Liver (tissue), 8 donors: ENCODE measurements at regions not wholly inside any gene's neighbourhood (a gene's known extent, or its start where the extent isn't known, plus 50 kb on each side); places are given as distances from the start of the nearest gene placed in this dataset.

Experiments used
- DNase-seq: peaks from one replicate; pipeline ENCODE4 v3.0.0-alpha.2; 2017; ENCODE audit warnings: low spot score
- H3K27ac ChIP-seq, 2 donors: one replicate each; pipeline ENCODE4 v1.7.0; 2013; ENCODE audit warnings: inconsistent platforms in 2 of 2, low read length in 2 of 2, control low read depth in 1 of 2, low read depth in 1 of 2, mild to moderate bottlenecking in 1 of 2
- H3K27me3 ChIP-seq, 4 donors: one replicate each; pipeline versions ENCODE4 v1.6.1 to v1.7.0; 2013; ENCODE audit warnings: low read length in 3 of 4, inconsistent platforms in 1 of 4, mild to moderate bottlenecking in 1 of 4, moderate library complexity in 1 of 4; ENCODE audit not compliant: control insufficient read depth in 4 of 4, insufficient read depth in 4 of 4
- H3K36me3 ChIP-seq, 4 donors: one replicate each; pipeline versions ENCODE4 v1.6.1 to v1.7.0; 2013; ENCODE audit warnings: low read length in 3 of 4, mild to moderate bottlenecking in 3 of 4, low read depth in 1 of 4, moderate library complexity in 1 of 4; ENCODE audit not compliant: control insufficient read depth in 4 of 4, insufficient read depth in 3 of 4
- H3K4me1 ChIP-seq, 4 donors: one replicate each; pipeline versions ENCODE4 v1.6.1 to v1.7.0; 2013; ENCODE audit warnings: low read length in 3 of 4, mild to moderate bottlenecking in 3 of 4, moderate library complexity in 1 of 4; ENCODE audit not compliant: control insufficient read depth in 4 of 4, insufficient read depth in 4 of 4
- H3K4me3 ChIP-seq, 3 donors: one replicate each; pipeline versions ENCODE4 v1.6.1 to v1.7.0; 2013; ENCODE audit warnings: low read length in 3 of 3, control low read depth in 1 of 3, low read depth in 1 of 3, mild to moderate bottlenecking in 1 of 3
- H3K9ac ChIP-seq, 2 donors: one replicate each; pipeline ENCODE4 v1.7.0; 2013; ENCODE audit warnings: low read length in 2 of 2, mild to moderate bottlenecking in 2 of 2, moderate library complexity in 2 of 2, control low read depth in 1 of 2, low read depth in 1 of 2
- H3K9me3 ChIP-seq, 4 donors: one replicate each; pipeline versions ENCODE4 v1.6.1 to v1.7.0; 2013; ENCODE audit warnings: low read length in 3 of 4; ENCODE audit not compliant: control insufficient read depth in 4 of 4
- ATF3 ChIP-seq: IDR thresholded peaks from 2 replicates; pipeline ENCODE4 v1.6.1; 2016; ENCODE audit warnings: antibody characterized with exemption
- CTCF ChIP-seq: fragments of 150-350 bp; IDR thresholded peaks from 2 replicates; pipeline ENCODE4 v1.5.1; 2017; ENCODE audit warnings: improper control_type of control experiment, low read depth, low read length; ENCODE audit not compliant: missing input control
- EGR1 ChIP-seq, 2 donors: IDR thresholded peaks; 2 replicates each; pipeline ENCODE4 v1.6.1; 2016 to 2018; ENCODE audit warnings: antibody characterized with exemption in 2 of 2, low read depth in 2 of 2
- FOXA1 ChIP-seq: IDR thresholded peaks from 2 replicates; pipeline ENCODE4 v1.6.1; 2016; ENCODE audit warnings: antibody characterized with exemption
- FOXA2 ChIP-seq: IDR thresholded peaks from 2 replicates; pipeline ENCODE4 v1.6.1; 2016; ENCODE audit warnings: antibody characterized with exemption
- GABPA ChIP-seq, 2 donors: IDR thresholded peaks in 1 of 2; conservative IDR thresholded peaks in 1 of 2; 2 replicates each; pipeline ENCODE4 v1.6.1; 2016; ENCODE audit warnings: antibody characterized with exemption in 2 of 2, mild to moderate bottlenecking in 1 of 2, moderate library complexity in 1 of 2
- HNF4A ChIP-seq, 2 donors: conservative IDR thresholded peaks; 2 replicates each; pipeline ENCODE4 v1.6.1; 2016; ENCODE audit warnings: antibody characterized with exemption in 2 of 2, mild to moderate bottlenecking in 2 of 2
- HNF4G ChIP-seq: IDR thresholded peaks from 2 replicates; pipeline ENCODE4 v1.6.1; 2016; ENCODE audit warnings: antibody characterized with exemption
- JUND ChIP-seq, 2 donors: IDR thresholded peaks; 2 replicates each; pipeline ENCODE4 v1.6.1; 2016; ENCODE audit warnings: antibody characterized with exemption in 2 of 2
- NR2F2 ChIP-seq: IDR thresholded peaks from 2 replicates; pipeline ENCODE4 v1.6.1; 2016; ENCODE audit warnings: antibody characterized with exemption
- RAD21 ChIP-seq, 2 donors: IDR thresholded peaks; 2 replicates each; pipeline ENCODE4 v1.6.1; 2016; ENCODE audit warnings: antibody characterized with exemption in 2 of 2, mild to moderate bottlenecking in 2 of 2
- RXRA ChIP-seq, 2 donors: IDR thresholded peaks; 2 replicates each; pipeline ENCODE4 v1.6.1; 2017 to 2018; ENCODE audit warnings: antibody characterized with exemption in 2 of 2, mild to moderate bottlenecking in 1 of 2
- TAF1 ChIP-seq: conservative IDR thresholded peaks from 2 replicates; pipeline ENCODE4 v1.6.1; 2016; ENCODE audit warnings: antibody characterized with exemption, mild to moderate bottlenecking
- YY1 ChIP-seq: IDR thresholded peaks from 2 replicates; pipeline ENCODE4 v1.6.1; 2016; ENCODE audit warnings: antibody characterized with exemption, mild to moderate bottlenecking
- WGBS: extraction: QIAGEN DNeasy Blood & Tissue Kit; methylation state at CpG from one replicate; pipeline ENCODE4 v1.1.7; 2013; 5-methylcytosine and 5-hydroxymethylcytosine counted together
- TF ChIP-seq, protein P1 (sequence below): IDR thresholded peaks from 2 replicates; pipeline ENCODE4 v1.6.1; 2016; ENCODE audit warnings: antibody characterized with exemption, mild to moderate bottlenecking
- TF ChIP-seq, protein P2 (sequence below): IDR thresholded peaks from 2 replicates; pipeline ENCODE4 v1.6.1; 2016; ENCODE audit warnings: antibody characterized with exemption
- TF ChIP-seq, protein P3 (sequence below): IDR thresholded peaks from 2 replicates; pipeline ENCODE4 v1.6.1; 2016; ENCODE audit warnings: antibody characterized with exemption
- donor health status: healthy.
- donor health status: healthy.
- donor health status: healthy.
- donor health status: healthy.
- donor health status: healthy.

- peaks cover 0 to 3% (median 0%) of the 10 kb centered on the region in 4 donors for H3K27me3 ChIP-seq
- no peak overlapping the region for H3K9ac ChIP-seq
- DNase-seq, result no peak
- no peaks in the 10 kb centered on the region for H3K36me3 ChIP-seq
- H3K27ac ChIP-seq, result no peak overlapping the region
- TF ChIP-seq YY1 (no peak), GABPA (IDR thresholded peaks at IDR 0.05 in 1 of 2, conservative IDR thresholded peaks at IDR 0.05 in 1 of 2) (no peak), JUND (IDR thresholded peaks at IDR 0.05) (no peak), NR2F2 (no peak), HNF4A (conservative IDR thresholded peaks at IDR 0.05) (no peak), TAF1 (no peak), CTCF (no peak), HNF4G (no peak), ATF3 (no peak), EGR1 (IDR thresholded peaks at IDR 0.05; ENCODE audit: low read depth in 2 of 2) (no peak)
- TF ChIP-seq, protein P1, sequence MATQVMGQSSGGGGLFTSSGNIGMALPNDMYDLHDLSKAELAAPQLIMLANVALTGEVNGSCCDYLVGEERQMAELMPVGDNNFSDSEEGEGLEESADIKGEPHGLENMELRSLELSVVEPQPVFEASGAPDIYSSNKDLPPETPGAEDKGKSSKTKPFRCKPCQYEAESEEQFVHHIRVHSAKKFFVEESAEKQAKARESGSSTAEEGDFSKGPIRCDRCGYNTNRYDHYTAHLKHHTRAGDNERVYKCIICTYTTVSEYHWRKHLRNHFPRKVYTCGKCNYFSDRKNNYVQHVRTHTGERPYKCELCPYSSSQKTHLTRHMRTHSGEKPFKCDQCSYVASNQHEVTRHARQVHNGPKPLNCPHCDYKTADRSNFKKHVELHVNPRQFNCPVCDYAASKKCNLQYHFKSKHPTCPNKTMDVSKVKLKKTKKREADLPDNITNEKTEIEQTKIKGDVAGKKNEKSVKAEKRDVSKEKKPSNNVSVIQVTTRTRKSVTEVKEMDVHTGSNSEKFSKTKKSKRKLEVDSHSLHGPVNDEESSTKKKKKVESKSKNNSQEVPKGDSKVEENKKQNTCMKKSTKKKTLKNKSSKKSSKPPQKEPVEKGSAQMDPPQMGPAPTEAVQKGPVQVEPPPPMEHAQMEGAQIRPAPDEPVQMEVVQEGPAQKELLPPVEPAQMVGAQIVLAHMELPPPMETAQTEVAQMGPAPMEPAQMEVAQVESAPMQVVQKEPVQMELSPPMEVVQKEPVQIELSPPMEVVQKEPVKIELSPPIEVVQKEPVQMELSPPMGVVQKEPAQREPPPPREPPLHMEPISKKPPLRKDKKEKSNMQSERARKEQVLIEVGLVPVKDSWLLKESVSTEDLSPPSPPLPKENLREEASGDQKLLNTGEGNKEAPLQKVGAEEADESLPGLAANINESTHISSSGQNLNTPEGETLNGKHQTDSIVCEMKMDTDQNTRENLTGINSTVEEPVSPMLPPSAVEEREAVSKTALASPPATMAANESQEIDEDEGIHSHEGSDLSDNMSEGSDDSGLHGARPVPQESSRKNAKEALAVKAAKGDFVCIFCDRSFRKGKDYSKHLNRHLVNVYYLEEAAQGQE, result no peak
- TF ChIP-seq, protein P2, sequence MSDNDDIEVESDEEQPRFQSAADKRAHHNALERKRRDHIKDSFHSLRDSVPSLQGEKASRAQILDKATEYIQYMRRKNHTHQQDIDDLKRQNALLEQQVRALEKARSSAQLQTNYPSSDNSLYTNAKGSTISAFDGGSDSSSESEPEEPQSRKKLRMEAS, result no peak
- TF ChIP-seq, protein P3, sequence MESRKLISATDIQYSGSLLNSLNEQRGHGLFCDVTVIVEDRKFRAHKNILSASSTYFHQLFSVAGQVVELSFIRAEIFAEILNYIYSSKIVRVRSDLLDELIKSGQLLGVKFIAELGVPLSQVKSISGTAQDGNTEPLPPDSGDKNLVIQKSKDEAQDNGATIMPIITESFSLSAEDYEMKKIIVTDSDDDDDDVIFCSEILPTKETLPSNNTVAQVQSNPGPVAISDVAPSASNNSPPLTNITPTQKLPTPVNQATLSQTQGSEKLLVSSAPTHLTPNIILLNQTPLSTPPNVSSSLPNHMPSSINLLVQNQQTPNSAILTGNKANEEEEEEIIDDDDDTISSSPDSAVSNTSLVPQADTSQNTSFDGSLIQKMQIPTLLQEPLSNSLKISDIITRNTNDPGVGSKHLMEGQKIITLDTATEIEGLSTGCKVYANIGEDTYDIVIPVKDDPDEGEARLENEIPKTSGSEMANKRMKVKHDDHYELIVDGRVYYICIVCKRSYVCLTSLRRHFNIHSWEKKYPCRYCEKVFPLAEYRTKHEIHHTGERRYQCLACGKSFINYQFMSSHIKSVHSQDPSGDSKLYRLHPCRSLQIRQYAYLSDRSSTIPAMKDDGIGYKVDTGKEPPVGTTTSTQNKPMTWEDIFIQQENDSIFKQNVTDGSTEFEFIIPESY, result no peak
- H3K9me3 ChIP-seq, result peaks cover 0 to 11% (median 0%) of the 10 kb centered on the region in 4 donors
- no peaks in the 10 kb centered on the region for H3K4me1 ChIP-seq
- H3K4me3 ChIP-seq, result no peak overlapping the region
Measured at GRCh38 chr4:116959045-116959444, 126.3 kb downstream of the TRAM1L1 start.

GRCh38 chr4:116953947-116954346 is 131.4 kb downstream of the TRAM1L1 start:
- Histone ChIP-seq H3K4me3 (no peak overlapping the region), H3K4me1 (no peaks in the 10 kb centered on the region), H3K36me3 (no peaks in the 10 kb centered on the region), H3K27me3 (peaks cover 0 to 4% (median 0%) of the 10 kb centered on the region in 4 donors), H3K9me3 (peaks cover 0 to 11% (median 0%) of the 10 kb centered on the region in 4 donors), H3K27ac (no peak overlapping the region), H3K9ac (no peak overlapping the region)
- WGBS, result 60% methylated on average over 3 of the region's 3 CpGs
- no peak for DNase-seq
- no peak for TF ChIP-seq RAD21 (IDR thresholded peaks at IDR 0.05)
- TF ChIP-seq, protein P1, result no peak
- TF ChIP-seq FOXA2, result no peak
- TF ChIP-seq HNF4A (conservative IDR thresholded peaks at IDR 0.05), result no peak
- TF ChIP-seq GABPA (IDR thresholded peaks at IDR 0.05 in 1 of 2, conservative IDR thresholded peaks at IDR 0.05 in 1 of 2), result no peak
- TF ChIP-seq TAF1, result no peak
- TF ChIP-seq RXRA (IDR thresholded peaks at IDR 0.05), result no peak
- no peak for TF ChIP-seq JUND (IDR thresholded peaks at IDR 0.05)
- TF ChIP-seq, protein P3, result no peak
- no peak for TF ChIP-seq FOXA1
- TF ChIP-seq HNF4G, result no peak
